GM12891 (cell line): ENCODE measurements at regions not wholly inside any gene's neighbourhood (a gene's known extent, or its start where the extent isn't known, plus 50 kb on each side); places are given as distances from the start of the nearest gene placed in this dataset.

Source experiments
- POLR2A ChIP-seq: IDR thresholded peaks from 2 replicates; pipeline ENCODE4 v1.6.1; 2011; ENCODE audit warnings: low read depth, low read length, control low read depth
- SPI1 ChIP-seq: IDR thresholded peaks from 2 replicates; pipeline ENCODE4 v1.6.1; 2011; ENCODE audit warnings: low read depth, low read length, control low read depth

- TF ChIP-seq POLR2A (no peak), SPI1 (no peak)
These were observed 152.4 kb downstream of the HLX start for GRCh38 chr1:221031458-221032203.
